ENCODE measurements at regions not wholly inside any gene's neighbourhood (a gene's known extent, or its start where the extent isn't known, plus 50 kb on each side); places are given as distances from the start of the nearest gene placed in this dataset.

- H3K27me3 ChIP-seq (ENCODE audit: insufficient read depth, low read depth, low read length) = no peaks in the 10 kb centered on the region
- H2AFZ ChIP-seq (ENCODE audit: low read depth, low read length) = no peak overlapping the region
- no peak overlapping the region for H3K4me2 ChIP-seq (ENCODE audit: low read length)
- H3K9ac ChIP-seq (ENCODE audit: low read length) = no peak overlapping the region
- H3K27ac ChIP-seq (ENCODE audit: low read length) = no peak overlapping the region
- no peaks in the 10 kb centered on the region for H3K36me3 ChIP-seq (ENCODE audit: insufficient read depth, low read length)
- no peaks in the 10 kb centered on the region for H3F3A ChIP-seq (ENCODE audit: insufficient read depth, low read length, poor library complexity, severe bottlenecking)
- TF ChIP-seq MXI1 (conservative IDR thresholded peaks at IDR 0.05; ENCODE audit: poor library complexity, severe bottlenecking) = no peak
- no peak for TF ChIP-seq RAD21 (conservative IDR thresholded peaks at IDR 0.05)
- no peak for TF ChIP-seq SMC3 (conservative IDR thresholded peaks at IDR 0.05; ENCODE audit: poor library complexity)
- no peak for TF ChIP-seq EP300 (conservative IDR thresholded peaks at IDR 0.05; ENCODE audit: poor library complexity, severe bottlenecking)
- TF ChIP-seq CTCF (IDR thresholded peaks at IDR 0.05; ENCODE audit: poor library complexity, severe bottlenecking) = no peak
- TF ChIP-seq TAF1 (IDR thresholded peaks at IDR 0.05; ENCODE audit: low read depth) = no peak
- no peak for TF ChIP-seq POLR2AphosphoS5 (IDR thresholded peaks at IDR 0.05)
- no peak for TF ChIP-seq EZH2 (IDR thresholded peaks at IDR 0.05; ENCODE audit: borderline replicate concordance, insufficient read depth, low read length, poor library complexity, severe bottlenecking)
- TF ChIP-seq, protein P1, sequence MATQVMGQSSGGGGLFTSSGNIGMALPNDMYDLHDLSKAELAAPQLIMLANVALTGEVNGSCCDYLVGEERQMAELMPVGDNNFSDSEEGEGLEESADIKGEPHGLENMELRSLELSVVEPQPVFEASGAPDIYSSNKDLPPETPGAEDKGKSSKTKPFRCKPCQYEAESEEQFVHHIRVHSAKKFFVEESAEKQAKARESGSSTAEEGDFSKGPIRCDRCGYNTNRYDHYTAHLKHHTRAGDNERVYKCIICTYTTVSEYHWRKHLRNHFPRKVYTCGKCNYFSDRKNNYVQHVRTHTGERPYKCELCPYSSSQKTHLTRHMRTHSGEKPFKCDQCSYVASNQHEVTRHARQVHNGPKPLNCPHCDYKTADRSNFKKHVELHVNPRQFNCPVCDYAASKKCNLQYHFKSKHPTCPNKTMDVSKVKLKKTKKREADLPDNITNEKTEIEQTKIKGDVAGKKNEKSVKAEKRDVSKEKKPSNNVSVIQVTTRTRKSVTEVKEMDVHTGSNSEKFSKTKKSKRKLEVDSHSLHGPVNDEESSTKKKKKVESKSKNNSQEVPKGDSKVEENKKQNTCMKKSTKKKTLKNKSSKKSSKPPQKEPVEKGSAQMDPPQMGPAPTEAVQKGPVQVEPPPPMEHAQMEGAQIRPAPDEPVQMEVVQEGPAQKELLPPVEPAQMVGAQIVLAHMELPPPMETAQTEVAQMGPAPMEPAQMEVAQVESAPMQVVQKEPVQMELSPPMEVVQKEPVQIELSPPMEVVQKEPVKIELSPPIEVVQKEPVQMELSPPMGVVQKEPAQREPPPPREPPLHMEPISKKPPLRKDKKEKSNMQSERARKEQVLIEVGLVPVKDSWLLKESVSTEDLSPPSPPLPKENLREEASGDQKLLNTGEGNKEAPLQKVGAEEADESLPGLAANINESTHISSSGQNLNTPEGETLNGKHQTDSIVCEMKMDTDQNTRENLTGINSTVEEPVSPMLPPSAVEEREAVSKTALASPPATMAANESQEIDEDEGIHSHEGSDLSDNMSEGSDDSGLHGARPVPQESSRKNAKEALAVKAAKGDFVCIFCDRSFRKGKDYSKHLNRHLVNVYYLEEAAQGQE (IDR thresholded peaks at IDR 0.05; ENCODE audit: borderline replicate concordance) = no peak
- H3K79me2 ChIP-seq (replicated peaks; ENCODE audit: insufficient read depth, low read length) = no peaks in the 10 kb centered on the region
- no peak overlapping the region for H3K4me3 ChIP-seq (ENCODE audit: low read length)
- H4K20me1 ChIP-seq (ENCODE audit: insufficient read depth) = no peaks in the 10 kb centered on the region
- no peaks in the 10 kb centered on the region for H3K9me2 ChIP-seq (ENCODE audit: insufficient read depth, low read length)
- no peaks in the 10 kb centered on the region for H3K9me3 ChIP-seq (ENCODE audit: low read length)
Measured at GRCh38 chr1:187909382-187909781, 1080.6 kb downstream of the PLA2G4A start.

- Histone ChIP-seq H4K20me1 (ENCODE audit: insufficient read depth) (no peaks in the 10 kb centered on the region), H3K9me2 (ENCODE audit: insufficient read depth, low read length) (no peaks in the 10 kb centered on the region), H3K27ac (ENCODE audit: low read length) (no peak overlapping the region), H3K9ac (ENCODE audit: low read length) (no peak overlapping the region), H3K4me3 (ENCODE audit: low read length) (no peak overlapping the region), H3K9me3 (ENCODE audit: low read length) (no peaks in the 10 kb centered on the region), H3K79me2 (replicated peaks; ENCODE audit: insufficient read depth, low read length) (no peaks in the 10 kb centered on the region), H3K27me3 (ENCODE audit: insufficient read depth, low read depth, low read length) (no peaks in the 10 kb centered on the region), H3F3A (ENCODE audit: insufficient read depth, low read length, poor library complexity, severe bottlenecking) (no peaks in the 10 kb centered on the region), H2AFZ (ENCODE audit: low read depth, low read length) (no peak overlapping the region), H3K4me2 (ENCODE audit: low read length) (no peak overlapping the region), H3K36me3 (ENCODE audit: insufficient read depth, low read length) (no peaks in the 10 kb centered on the region)
- TF ChIP-seq MXI1 (conservative IDR thresholded peaks at IDR 0.05; ENCODE audit: poor library complexity, severe bottlenecking) (no peak), EP300 (conservative IDR thresholded peaks at IDR 0.05; ENCODE audit: poor library complexity, severe bottlenecking) (no peak), RAD21 (conservative IDR thresholded peaks at IDR 0.05) (no peak)
- TF ChIP-seq, protein P1 (IDR thresholded peaks at IDR 0.05; ENCODE audit: borderline replicate concordance) = no peak
Measured at GRCh38 chr1:187911820-187912219, 1083.1 kb downstream of the PLA2G4A start.
